Endodermal cell (in vitro differentiated cells): ENCODE measurements at regions not wholly inside any gene's neighbourhood (a gene's known extent, or its start where the extent isn't known, plus 50 kb on each side); places are given as distances from the start of the nearest gene placed in this dataset.

ENCODE experiments used
- DNase-seq: peaks from one replicate; pipeline ENCODE4 v3.0.0-alpha.2; 2017
- H3K27ac ChIP-seq: 2 replicates; pipeline ENCODE4 v1.5.1; 2013; ENCODE audit warnings: mild to moderate bottlenecking, low read depth, low read length, moderate library complexity
- H3K27me3 ChIP-seq: 2 replicates; pipeline ENCODE4 v1.6.1; 2013; ENCODE audit warnings: mild to moderate bottlenecking, low read length, moderate library complexity; ENCODE audit not compliant: insufficient read depth, control insufficient read depth, poor library complexity, severe bottlenecking
- H3K36me3 ChIP-seq: 2 replicates; pipeline ENCODE4 v1.7.0; 2013; ENCODE audit warnings: mild to moderate bottlenecking, low read length, moderate library complexity; ENCODE audit not compliant: control insufficient read depth, insufficient read depth
- H3K4me1 ChIP-seq: one replicate; pipeline ENCODE4 v1.7.0; 2013; ENCODE audit warnings: low read length; ENCODE audit not compliant: control insufficient read depth, insufficient read depth
- H3K4me3 ChIP-seq: 2 replicates; pipeline ENCODE4 v1.5.1; 2013; ENCODE audit warnings: mild to moderate bottlenecking, low read length, moderate library complexity
- H3K9ac ChIP-seq: 2 replicates; pipeline ENCODE4 v1.6.1; 2013; ENCODE audit warnings: mild to moderate bottlenecking, low read length, moderate library complexity; ENCODE audit not compliant: poor library complexity, severe bottlenecking; ENCODE audit errors: extremely low read depth
- H3K9me3 ChIP-seq: 2 replicates; pipeline ENCODE4 v1.6.1; 2013; ENCODE audit warnings: mild to moderate bottlenecking, low read length, moderate library complexity; ENCODE audit not compliant: control insufficient read depth
- H3K27ac Mint-ChIP-seq: 2 replicates; pipeline ENCODE4 v1.8.0; 2020; ENCODE audit warnings: mixed read lengths
- H3K27me3 Mint-ChIP-seq: 2 replicates; pipeline ENCODE4 v1.8.0; 2021; ENCODE audit warnings: mild to moderate bottlenecking, mixed read lengths; ENCODE audit not compliant: insufficient read depth
- H3K36me3 Mint-ChIP-seq: 2 replicates; pipeline ENCODE4 v1.8.0; 2020; ENCODE audit warnings: low read depth, mixed read lengths
- H3K4me1 Mint-ChIP-seq: 2 replicates; pipeline ENCODE4 v1.8.0; 2020; ENCODE audit warnings: mixed read lengths
- H3K4me3 Mint-ChIP-seq: 2 replicates; pipeline ENCODE4 v1.8.0; 2020; ENCODE audit warnings: mild to moderate bottlenecking, moderate library complexity, mixed read lengths
- H3K9me3 Mint-ChIP-seq: 2 replicates; pipeline ENCODE4 v1.8.0; 2020; ENCODE audit warnings: mild to moderate bottlenecking, mixed read lengths
- WGBS, 2 experiments: methylation state at CpG; one replicate each; pipeline versions ENCODE4 v1.1.5 to v1.1.7; 2013; ENCODE audit warnings: missing lambda C conversion rate in 2 of 2, mixed read lengths in 1 of 2; ENCODE audit not compliant: insufficient coverage in 1 of 2, insufficient read length in 1 of 2; 5-methylcytosine and 5-hydroxymethylcytosine counted together
- TF ChIP-seq, protein P1 (sequence below): fragments of 200-600 bp; sonication (generic); conservative IDR thresholded peaks from 2 replicates; pipeline ENCODE4 v1.5.0; 2021; ENCODE audit warnings: antibody characterized with exemption, mild to moderate bottlenecking

DNA sequence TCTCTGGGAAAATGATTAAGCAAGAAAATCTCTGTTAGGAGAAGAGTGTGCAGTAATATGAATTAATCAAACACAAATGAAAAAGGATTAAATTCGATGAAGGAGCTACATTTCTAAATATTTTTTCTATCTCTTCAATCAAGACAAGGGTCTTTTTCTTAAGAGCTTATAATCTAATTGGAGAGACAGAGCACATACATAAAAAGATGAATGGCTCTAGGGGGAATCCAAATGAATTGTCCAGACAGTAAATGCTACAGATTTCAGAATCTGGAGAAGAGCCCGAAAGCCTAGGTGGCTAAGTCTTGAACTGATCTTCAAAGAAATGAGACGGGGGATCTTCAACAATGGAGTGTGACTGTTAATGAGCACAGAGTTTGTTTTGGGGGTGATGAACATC is 723.6 kb downstream of the UTRN start:
- no peaks in the 10 kb centered on the region for H3K27me3 ChIP-seq
- H3K27me3 Mint-ChIP-seq: peaks cover 5% of the 10 kb centered on the region
- H3K4me1 ChIP-seq: no peaks in the 10 kb centered on the region
- peaks cover 17% of the 10 kb centered on the region for H3K9me3 ChIP-seq
- H3K4me1 Mint-ChIP-seq: peaks cover 16% of the 10 kb centered on the region
- H3K9me3 Mint-ChIP-seq: peaks cover 5% of the 10 kb centered on the region
- no peak overlapping the region for H3K27ac Mint-ChIP-seq
- WGBS, 2 experiments: 95 to 98% methylated on average over 2 to 3 of the region's 3 CpGs
- no peak for DNase-seq
- no peak overlapping the region for H3K4me3 Mint-ChIP-seq
- TF ChIP-seq, protein P1, sequence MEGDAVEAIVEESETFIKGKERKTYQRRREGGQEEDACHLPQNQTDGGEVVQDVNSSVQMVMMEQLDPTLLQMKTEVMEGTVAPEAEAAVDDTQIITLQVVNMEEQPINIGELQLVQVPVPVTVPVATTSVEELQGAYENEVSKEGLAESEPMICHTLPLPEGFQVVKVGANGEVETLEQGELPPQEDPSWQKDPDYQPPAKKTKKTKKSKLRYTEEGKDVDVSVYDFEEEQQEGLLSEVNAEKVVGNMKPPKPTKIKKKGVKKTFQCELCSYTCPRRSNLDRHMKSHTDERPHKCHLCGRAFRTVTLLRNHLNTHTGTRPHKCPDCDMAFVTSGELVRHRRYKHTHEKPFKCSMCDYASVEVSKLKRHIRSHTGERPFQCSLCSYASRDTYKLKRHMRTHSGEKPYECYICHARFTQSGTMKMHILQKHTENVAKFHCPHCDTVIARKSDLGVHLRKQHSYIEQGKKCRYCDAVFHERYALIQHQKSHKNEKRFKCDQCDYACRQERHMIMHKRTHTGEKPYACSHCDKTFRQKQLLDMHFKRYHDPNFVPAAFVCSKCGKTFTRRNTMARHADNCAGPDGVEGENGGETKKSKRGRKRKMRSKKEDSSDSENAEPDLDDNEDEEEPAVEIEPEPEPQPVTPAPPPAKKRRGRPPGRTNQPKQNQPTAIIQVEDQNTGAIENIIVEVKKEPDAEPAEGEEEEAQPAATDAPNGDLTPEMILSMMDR: no peak
- no peaks in the 10 kb centered on the region for H3K36me3 ChIP-seq
- H3K4me3 ChIP-seq: no peak overlapping the region
- no peak overlapping the region for H3K9ac ChIP-seq
- peaks cover 3% of the 10 kb centered on the region for H3K36me3 Mint-ChIP-seq
- H3K27ac ChIP-seq: no peak overlapping the region

DNA sequence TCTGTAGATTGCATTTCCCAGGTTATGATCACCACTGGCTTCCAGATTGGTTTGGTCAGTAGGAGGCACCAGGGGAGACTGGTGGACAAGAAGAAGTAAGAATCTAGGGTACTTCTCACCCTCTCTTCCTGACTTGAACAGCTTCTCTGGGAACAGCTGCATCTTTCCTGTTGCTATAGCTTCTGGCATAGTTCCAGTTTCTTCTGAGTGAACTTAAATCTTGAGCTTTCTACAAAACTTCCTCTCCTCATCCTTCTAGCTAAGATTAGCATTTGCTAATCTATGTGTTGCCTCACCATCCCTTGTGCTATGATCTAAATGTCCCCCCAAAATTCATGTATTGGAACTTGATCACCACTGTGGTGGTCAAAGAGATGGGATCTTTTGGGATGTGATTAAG is 724.6 kb downstream of the UTRN start:
- peaks cover 5% of the 10 kb centered on the region for H3K9me3 Mint-ChIP-seq
- peaks cover 5% of the 10 kb centered on the region for H3K27me3 Mint-ChIP-seq
- no peak overlapping the region for H3K27ac ChIP-seq
- H3K9me3 ChIP-seq: peaks cover 17% of the 10 kb centered on the region
- H3K4me3 Mint-ChIP-seq: no peak overlapping the region
- H3K36me3 Mint-ChIP-seq: peaks cover 3% of the 10 kb centered on the region
- H3K9ac ChIP-seq: no peak overlapping the region
- no peak overlapping the region for H3K27ac Mint-ChIP-seq
- H3K4me1 Mint-ChIP-seq: peaks cover 23% of the 10 kb centered on the region
- H3K36me3 ChIP-seq: no peaks in the 10 kb centered on the region
- H3K4me1 ChIP-seq: no peaks in the 10 kb centered on the region
- no peak for DNase-seq
- H3K27me3 ChIP-seq: no peaks in the 10 kb centered on the region
- TF ChIP-seq, protein P1: no peak
- no peak overlapping the region for H3K4me3 ChIP-seq

DNA sequence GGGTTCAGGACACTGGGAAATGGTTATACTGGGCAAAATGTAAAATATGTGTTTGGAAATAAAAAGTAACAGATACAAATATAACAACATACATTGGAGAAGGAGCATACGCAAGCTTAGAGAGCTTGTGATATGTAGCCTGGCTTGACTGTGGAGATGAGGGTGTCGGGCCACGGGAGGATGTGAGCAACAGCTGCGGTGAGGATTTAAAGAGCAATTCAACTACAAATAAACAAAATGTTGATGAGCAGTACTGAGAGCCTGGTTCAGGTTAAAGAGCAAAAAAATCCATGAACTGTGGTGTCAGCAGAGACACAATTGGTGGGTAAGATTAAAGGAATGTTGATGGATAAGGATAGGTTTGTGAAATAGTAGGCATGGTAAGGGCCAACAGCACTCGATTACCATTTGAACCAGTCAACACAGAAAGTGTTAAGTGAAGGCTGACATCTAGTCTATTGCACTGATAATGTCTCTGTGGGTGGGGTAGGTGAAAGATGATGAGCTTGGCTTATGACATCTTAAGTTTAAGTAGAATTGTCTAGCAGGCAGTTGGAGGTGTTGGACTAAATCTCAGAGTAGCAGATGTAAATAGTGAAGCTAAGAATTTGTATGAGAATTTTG is 723.2 kb downstream of the EPM2A start:
- Histone ChIP-seq H3K9ac (no peak overlapping the region), H3K36me3 (no peaks in the 10 kb centered on the region), H3K9me3 (peaks cover 14% of the 10 kb centered on the region), H3K4me1 (peaks cover 10% of the 10 kb centered on the region), H3K27me3 (no peaks in the 10 kb centered on the region), H3K27ac (no peak overlapping the region), H3K4me3 (no peak overlapping the region)
- DNase-seq: peak; percentile 72
- WGBS, 2 experiments: 15 to 16% methylated on average over 4 to 5 of the region's 5 CpGs
- Mint-ChIP-seq H3K27me3 (peaks cover 3% of the 10 kb centered on the region), H3K4me3 (no peak overlapping the region), H3K27ac (peak overlapping the region; percentile 3), H3K9me3 (peaks cover 11% of the 10 kb centered on the region), H3K36me3 (peaks cover 3% of the 10 kb centered on the region), H3K4me1 (peaks cover 36% of the 10 kb centered on the region)
- TF ChIP-seq, protein P1: no peak
